Esophagus muscularis mucosa (tissue), 4 donors: ENCODE measurements at regions not wholly inside any gene's neighbourhood (a gene's known extent, or its start where the extent isn't known, plus 50 kb on each side); places are given as distances from the start of the nearest gene placed in this dataset.

Experiments used
- DNase-seq: peaks from one replicate; pipeline ENCODE4 v3.0.0-alpha.2; 2017; ENCODE audit errors: extremely low spot score
- H3K27ac ChIP-seq, 4 donors: fragments of 200-600 bp; sonication (generic); replicated peaks in 1 of 4; 1 replicate in 3 of 4; 2 replicates in 1 of 4; pipeline ENCODE4 v1.5.1; 2016 to 2019; ENCODE audit warnings: mild to moderate bottlenecking in 1 of 4
- H3K27me3 ChIP-seq, 4 donors: fragments of 200-600 bp; sonication (generic); one replicate each; pipeline versions ENCODE4 v1.5.1 to v1.6.0; 2016 to 2019
- H3K36me3 ChIP-seq, 4 donors: fragments of 200-600 bp; sonication (generic); one replicate each; pipeline ENCODE4 v1.5.1; 2016 to 2019
- H3K4me1 ChIP-seq, 4 donors: fragments of 200-600 bp; sonication (generic); one replicate each; pipeline ENCODE4 v1.5.1; 2016 to 2019
- H3K4me3 ChIP-seq, 4 donors: fragments of 200-600 bp; sonication (generic); 1 replicate in 2 of 4; 2 replicates in 2 of 4; pipeline ENCODE4 v1.5.1; 2016 to 2019; ENCODE audit warnings: mild to moderate bottlenecking in 4 of 4, moderate library complexity in 1 of 4
- H3K9me3 ChIP-seq, 4 donors: fragments of 200-600 bp; sonication (generic); 1 replicate in 3 of 4; 2 replicates in 1 of 4; pipeline ENCODE4 v1.5.1; 2016 to 2019
- CTCF ChIP-seq, 3 experiments: fragments of 200-600 bp in 2 of 3; fragments of 450-650 bp in 1 of 3; sonication (generic) in 2 of 3; IDR thresholded peaks; one replicate each; pipeline ENCODE4 v1.5.1; 2017 to 2019; ENCODE audit warnings: antibody characterized with exemption in 3 of 3, mild to moderate bottlenecking in 2 of 3, moderate library complexity in 1 of 3
- EP300 ChIP-seq: sonication (generic); formaldehyde crosslinking; IDR thresholded peaks from one replicate; pipeline ENCODE4 v1.6.1; 2017; ENCODE audit warnings: antibody characterized with exemption
- POLR2A ChIP-seq: fragments of 450-650 bp; IDR thresholded peaks from one replicate; pipeline ENCODE4 v1.6.1; 2017; ENCODE audit warnings: antibody characterized with exemption, moderate library complexity, mild to moderate bottlenecking, low read depth
- POLR2AphosphoS5 ChIP-seq, 2 donors: sonication (generic); formaldehyde crosslinking; IDR thresholded peaks; one replicate each; pipeline ENCODE4 v1.6.1; 2017; ENCODE audit warnings: antibody characterized with exemption in 2 of 2
- WGBS: methylation state at CpG from one replicate; pipeline ENCODE4 v1.1.5; 2018; 5-methylcytosine and 5-hydroxymethylcytosine counted together
- intact Hi-C: fragments of 100-400 bp; cut with DNase I; formaldehyde crosslinking; loops from one replicate; pipeline ENCODE4 v1.15.1; 2023

DNA sequence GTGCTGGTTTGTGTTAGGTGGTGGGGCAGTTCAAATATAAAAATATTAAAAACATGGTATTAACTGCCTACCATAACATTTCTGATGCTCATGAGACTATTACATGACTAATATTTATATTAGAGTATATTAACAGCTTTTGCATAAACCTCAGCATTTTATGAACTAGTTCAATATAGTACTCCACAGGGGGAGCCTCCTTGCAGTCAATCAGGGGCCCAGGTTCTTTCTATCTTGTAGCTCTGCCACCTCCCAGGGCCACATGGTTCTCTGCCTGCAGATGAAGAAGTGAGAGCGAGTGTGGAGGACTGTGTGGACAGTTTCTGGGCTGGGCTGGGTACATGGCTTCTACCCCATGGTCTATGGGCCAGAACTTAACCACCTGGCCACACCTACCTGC, 159.5 kb downstream of the RPS24 start:
- Histone ChIP-seq H3K27ac (no peak overlapping the region), H3K9me3 (peaks cover 0 to 13% (median 6%) of the 10 kb centered on the region in 4 donors), H3K36me3 (no peaks in the 10 kb centered on the region), H3K4me3 (no peak overlapping the region), H3K4me1 (peaks cover 0 to 6% (median 0%) of the 10 kb centered on the region in 4 donors), H3K27me3 (no peaks in the 10 kb centered on the region)
- intact Hi-C loops: no loop called here
- 92% methylated on average over 1 of the region's 1 CpG for WGBS
- no peak for DNase-seq
- TF ChIP-seq CTCF (IDR thresholded peaks at IDR 0.05): no peak
- TF ChIP-seq POLR2A: no peak
- TF ChIP-seq POLR2AphosphoS5 (IDR thresholded peaks at IDR 0.05): no peak
- TF ChIP-seq EP300: no peak

DNA sequence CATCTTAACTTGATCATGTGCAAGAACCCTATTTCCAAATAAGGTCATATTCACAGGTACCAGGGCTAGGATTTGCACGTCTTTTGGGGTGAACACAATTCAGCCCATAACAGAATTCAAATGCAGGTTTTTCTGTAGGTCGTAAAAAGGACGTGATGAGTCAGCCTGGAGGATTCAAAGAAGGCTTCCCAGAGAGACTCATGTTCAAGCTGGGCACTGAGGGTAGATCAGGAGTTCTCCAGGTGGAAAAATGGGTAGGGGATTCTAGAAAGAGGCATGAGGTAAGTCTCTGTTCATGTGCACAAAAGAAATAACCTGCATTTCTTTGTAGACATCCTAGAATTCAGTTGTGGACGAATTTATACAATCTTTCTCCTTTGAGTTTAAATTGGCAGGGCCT, 160.4 kb downstream of the RPS24 start:
- H3K36me3 ChIP-seq: no peaks in the 10 kb centered on the region
- peaks cover 0 to 13% (median 6%) of the 10 kb centered on the region in 4 donors for H3K9me3 ChIP-seq
- H3K4me3 ChIP-seq: no peak overlapping the region
- intact Hi-C loops: no loop called here
- no peak overlapping the region for H3K27ac ChIP-seq
- no peaks in the 10 kb centered on the region for H3K27me3 ChIP-seq
- TF ChIP-seq POLR2A (no peak), CTCF (IDR thresholded peaks at IDR 0.05) (no peak), POLR2AphosphoS5 (IDR thresholded peaks at IDR 0.05) (no peak), EP300 (no peak)
- 88% methylated on average over 4 of the region's 4 CpGs for WGBS
- DNase-seq: no peak
- H3K4me1 ChIP-seq: peaks cover 0 to 6% (median 0%) of the 10 kb centered on the region in 4 donors

DNA sequence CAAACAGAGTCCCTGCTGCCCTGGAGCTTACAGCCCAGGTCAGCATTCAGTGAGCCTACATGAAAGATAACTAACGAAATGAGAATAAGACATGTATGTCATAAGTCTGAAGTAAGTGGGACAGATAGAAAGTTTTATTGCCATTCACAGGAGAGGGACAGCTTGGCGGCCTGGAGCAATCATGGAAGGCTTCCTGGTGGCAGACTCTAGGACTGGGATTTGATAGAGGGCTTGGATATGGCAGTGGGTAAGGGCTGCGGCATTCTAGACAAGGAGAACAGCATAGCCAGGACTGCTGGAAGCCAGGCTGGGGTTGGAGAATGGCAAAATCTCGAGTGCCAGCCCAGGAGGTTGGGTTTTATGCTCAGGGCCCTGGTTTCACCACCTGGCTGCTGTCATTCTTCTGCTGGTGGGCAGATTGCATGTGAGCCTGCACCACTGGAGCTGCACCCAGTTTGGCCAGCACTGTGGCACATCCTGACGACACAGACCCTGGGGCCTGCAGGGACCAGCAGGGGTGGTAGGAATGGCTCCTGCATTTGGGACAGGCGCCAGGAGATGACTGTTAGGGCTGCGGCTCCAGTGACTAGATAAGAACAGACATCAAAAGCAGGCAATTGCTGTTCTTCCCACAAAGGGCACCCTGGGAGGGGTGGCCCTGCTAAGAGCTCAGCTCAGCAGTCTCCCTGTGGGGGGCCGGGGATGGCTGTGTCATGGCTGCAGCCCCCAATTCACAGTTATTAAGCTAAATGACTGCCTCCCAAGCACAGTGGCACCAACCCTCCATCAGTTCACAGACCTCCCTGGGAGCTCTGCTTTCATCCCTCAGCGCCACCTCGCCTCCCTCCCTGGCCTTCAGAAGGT, 161.1 kb downstream of the RPS24 start:
- no peak overlapping the region for H3K27ac ChIP-seq
- 85% methylated on average over 10 of the region's 10 CpGs for WGBS
- H3K9me3 ChIP-seq: peaks cover 0 to 13% (median 6%) of the 10 kb centered on the region in 4 donors
- H3K36me3 ChIP-seq: no peaks in the 10 kb centered on the region
- no peaks in the 10 kb centered on the region for H3K27me3 ChIP-seq
- intact Hi-C loops: no loop called here
- DNase-seq: no peak
- peaks cover 0 to 6% (median 0%) of the 10 kb centered on the region in 4 donors for H3K4me1 ChIP-seq
- TF ChIP-seq CTCF (IDR thresholded peaks at IDR 0.05) (no peak), EP300 (no peak), POLR2A (no peak)
- H3K4me3 ChIP-seq: no peak overlapping the region

- Histone ChIP-seq H3K27ac (no peak overlapping the region), H3K36me3 (no peaks in the 10 kb centered on the region), H3K4me1 (peaks cover 0 to 6% (median 0%) of the 10 kb centered on the region in 4 donors), H3K4me3 (no peak overlapping the region), H3K9me3 (peaks cover 0 to 13% (median 6%) of the 10 kb centered on the region in 4 donors), H3K27me3 (no peaks in the 10 kb centered on the region)
- DNase-seq: no peak
- no peak for TF ChIP-seq EP300
- TF ChIP-seq CTCF (IDR thresholded peaks at IDR 0.05): no peak
- TF ChIP-seq POLR2AphosphoS5 (IDR thresholded peaks at IDR 0.05): no peak
- no peak for TF ChIP-seq POLR2A
- intact Hi-C loops: no loop called here
- WGBS: 80% methylated on average over 4 of the region's 4 CpGs
Measured at GRCh38 chr10:78196396-78196795, 162.7 kb downstream of the RPS24 start.
